GM12878 (cell line): ENCODE measurements at regions not wholly inside any gene's neighbourhood (a gene's known extent, or its start where the extent isn't known, plus 50 kb on each side); places are given as distances from the start of the nearest gene placed in this dataset.

ENCODE experiments used
- ATAC-seq: fragments of 200-7000 bp; cut with Tn5 transposase; 3 replicates; pipeline ENCODE4 v1.9.1; 2020; ENCODE audit warnings: mild to moderate bottlenecking, moderate library complexity
- BruUV-seq: library from RNA; stranded (reverse); fragments of 400-500 nt; replicated peaks from 2 replicates; lab custom pipeline; 2021; lab: Mats Ljungman, UMichigan
- CTCF ChIA-PET: fragments of 300-600 bp; sonication (Branson Sonifier 250); formaldehyde crosslinking; extraction: SDS; loops from one replicate; lab custom pipeline; 2021; ENCODE audit warnings: inconsistent platforms; lab: Yijun Ruan, JAX
- POLR2A ChIA-PET: fragments of 350-600 bp; formaldehyde crosslinking; extraction: SDS; loops from one replicate; lab custom pipeline; 2021; ENCODE audit warnings: inconsistent platforms; lab: Charles Lee
- RAD21 ChIA-PET: fragments of 300-600 bp; sonication (Branson Sonifier 250); formaldehyde crosslinking; loops from one replicate; lab custom pipeline; 2023; ENCODE audit warnings: antibody characterized with exemption; ENCODE audit not compliant: unreplicated experiment; lab: Charles Lee
- SMC1A ChIA-PET: fragments of 300-600 bp; sonication (Branson Sonifier 250); formaldehyde crosslinking; loops from one replicate; lab custom pipeline; 2023; ENCODE audit not compliant: unreplicated experiment, uncharacterized antibody; lab: Charles Lee
- DNase-seq: peaks from one replicate; pipeline ENCODE4 v3.0.0-alpha.2; 2011; ENCODE audit warnings: low read depth, low spot score
- FAIRE-seq: peaks from 3 replicates; lab custom pipeline; 2011; peaks lifted over from hg19 to GRCh38; lab: Jason Lieb, UNC
- H2AFZ ChIP-seq: 2 replicates; pipeline ENCODE4 v1.6.0; 2011; ENCODE audit warnings: low read depth, low read length, control low read depth; ENCODE audit not compliant: control insufficient read depth
- H3K27ac ChIP-seq: 2 replicates; pipeline ENCODE4 v1.5.1; 2011; ENCODE audit warnings: control low read depth; ENCODE audit not compliant: control insufficient read depth, insufficient read depth
- H3K27me3 ChIP-seq, 2 experiments: replicated peaks in 1 of 2; 2 replicates each; pipeline versions ENCODE4 v1.6.0 to v1.6.1; 2011; ENCODE audit warnings: low read length in 1 of 2; ENCODE audit not compliant: control insufficient read depth in 2 of 2, insufficient read depth in 2 of 2
- H3K36me3 ChIP-seq, 2 experiments: 2 replicates each; pipeline ENCODE4 v1.5.1; 2011; ENCODE audit warnings: low read length in 1 of 2; ENCODE audit not compliant: control insufficient read depth in 2 of 2, insufficient read depth in 2 of 2
- H3K4me1 ChIP-seq: 2 replicates; pipeline ENCODE4 v1.6.1; 2011; ENCODE audit warnings: mild to moderate bottlenecking, low read length, moderate library complexity, mixed read lengths; ENCODE audit not compliant: control insufficient read depth, insufficient read depth
- H3K4me2 ChIP-seq: 2 replicates; pipeline ENCODE4 v1.6.0; 2011; ENCODE audit warnings: control low read depth; ENCODE audit not compliant: control insufficient read depth, insufficient read depth
- H3K4me3 ChIP-seq: fragments of 200-600 bp; sonication (generic); 2 replicates; pipeline ENCODE4 v1.5.1; 2016
- H3K79me2 ChIP-seq: 2 replicates; pipeline ENCODE4 v1.6.0; 2011; ENCODE audit warnings: low read length; ENCODE audit not compliant: control insufficient read depth, insufficient read depth
- H3K9ac ChIP-seq: 2 replicates; pipeline ENCODE4 v1.8.0; 2011; ENCODE audit warnings: low read length, control low read depth, mixed read lengths; ENCODE audit not compliant: control insufficient read depth, insufficient read depth
- H3K9me3 ChIP-seq: replicated peaks from 3 replicates; pipeline ENCODE4 v1.5.1; 2011; ENCODE audit warnings: mild to moderate bottlenecking, low read length; ENCODE audit not compliant: control insufficient read depth, insufficient read depth
- H4K20me1 ChIP-seq: 2 replicates; pipeline ENCODE4 v1.6.0; 2011; ENCODE audit not compliant: control insufficient read depth, insufficient read depth
- BMI1 ChIP-seq: fragments of 450-650 bp; IDR thresholded peaks from 2 replicates; pipeline ENCODE4 v1.6.1; 2016; ENCODE audit warnings: mild to moderate bottlenecking, moderate library complexity, borderline replicate concordance
- CBFB ChIP-seq: IDR thresholded peaks from 2 replicates; pipeline ENCODE4 v1.6.1; 2016; ENCODE audit warnings: antibody characterized with exemption, low read depth
- CBX5 ChIP-seq: sonication (generic); IDR thresholded peaks from 2 replicates; pipeline ENCODE4 v1.6.1; 2016; ENCODE audit warnings: low read depth, moderate library complexity, mild to moderate bottlenecking, inconsistent platforms
- EP300 ChIP-seq, 2 experiments: fragments of 150-350 bp in 1 of 2; IDR thresholded peaks; 2 replicates each; pipeline ENCODE4 v1.6.1; 2011 to 2012; ENCODE audit warnings: low read depth in 2 of 2, low read length in 2 of 2, borderline replicate concordance in 1 of 2, improper control_type of control experiment in 1 of 2, inconsistent platforms in 1 of 2; ENCODE audit not compliant: control insufficient read depth in 1 of 2
- PAX5 ChIP-seq: IDR thresholded peaks from 2 replicates; pipeline ENCODE4 v1.6.1; 2011; ENCODE audit warnings: low read depth, low read length, borderline replicate concordance
- WGBS: methylation state at CpG from one replicate; pipeline ENCODE4 v1.1.6; 2016; ENCODE audit warnings: low lambda C conversion rate; ENCODE audit not compliant: insufficient replicate concordance, insufficient coverage; ENCODE audit errors: missing lambda C conversion rate; 5-methylcytosine and 5-hydroxymethylcytosine counted together
- in situ Hi-C: fragments of 300-500 bp; cut with MboI; formaldehyde crosslinking; loops from 9 replicates; pipeline ENCODE4 v1.14.3; 2018; ENCODE audit warnings: mixed read lengths
- intact Hi-C: fragments of 100-400 bp; cut with micrococcal nuclease; formaldehyde crosslinking; loops from one replicate; pipeline ENCODE4 v1.14.2; 2022; ENCODE audit not compliant: unreplicated experiment
- TF ChIP-seq, protein P1 (sequence below): fragments of 450-650 bp; IDR thresholded peaks from 2 replicates; pipeline ENCODE4 v1.6.1; 2017; ENCODE audit warnings: mild to moderate bottlenecking, moderate library complexity
- TF ChIP-seq, protein P2 (sequence below): fragments of 450-650 bp; IDR thresholded peaks from 2 replicates; pipeline ENCODE4 v1.6.1; 2017; ENCODE audit warnings: mild to moderate bottlenecking, moderate library complexity

DNA sequence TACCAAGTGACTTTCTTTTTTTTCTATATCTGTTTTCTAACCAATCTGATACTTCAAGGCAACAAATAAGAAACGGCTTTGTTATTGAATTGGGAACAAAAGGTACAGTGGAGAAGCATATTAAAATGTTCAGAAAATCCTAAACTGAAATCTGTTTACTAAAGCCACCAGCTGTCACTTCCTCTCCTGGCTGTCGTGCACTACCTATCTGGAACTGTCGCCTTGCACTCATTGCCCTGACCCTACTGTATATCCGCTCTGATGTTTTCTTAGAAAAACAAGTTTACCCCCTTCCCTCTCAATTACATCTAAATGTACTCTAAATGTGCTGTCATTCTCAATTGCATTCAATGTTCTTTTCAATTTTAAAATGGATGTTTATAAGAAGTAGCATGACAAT, 439.8 kb upstream of the ARRDC4 start:
- DNase-seq (no peak), FAIRE-seq (no peak), ATAC-seq (no peak)
- Histone ChIP-seq H4K20me1 (no peaks in the 10 kb centered on the region), H3K4me1 (no peaks in the 10 kb centered on the region), H3K9ac (no peak overlapping the region), H3K27me3 (no peaks in the 10 kb centered on the region), H3K36me3 (no peaks in the 10 kb centered on the region), H3K27ac (no peak overlapping the region), H3K9me3 (no peaks in the 10 kb centered on the region), H3K79me2 (no peaks in the 10 kb centered on the region), H3K4me2 (no peak overlapping the region), H3K4me3 (no peak overlapping the region), H2AFZ (no peak overlapping the region)
- TF ChIP-seq, protein P1, sequence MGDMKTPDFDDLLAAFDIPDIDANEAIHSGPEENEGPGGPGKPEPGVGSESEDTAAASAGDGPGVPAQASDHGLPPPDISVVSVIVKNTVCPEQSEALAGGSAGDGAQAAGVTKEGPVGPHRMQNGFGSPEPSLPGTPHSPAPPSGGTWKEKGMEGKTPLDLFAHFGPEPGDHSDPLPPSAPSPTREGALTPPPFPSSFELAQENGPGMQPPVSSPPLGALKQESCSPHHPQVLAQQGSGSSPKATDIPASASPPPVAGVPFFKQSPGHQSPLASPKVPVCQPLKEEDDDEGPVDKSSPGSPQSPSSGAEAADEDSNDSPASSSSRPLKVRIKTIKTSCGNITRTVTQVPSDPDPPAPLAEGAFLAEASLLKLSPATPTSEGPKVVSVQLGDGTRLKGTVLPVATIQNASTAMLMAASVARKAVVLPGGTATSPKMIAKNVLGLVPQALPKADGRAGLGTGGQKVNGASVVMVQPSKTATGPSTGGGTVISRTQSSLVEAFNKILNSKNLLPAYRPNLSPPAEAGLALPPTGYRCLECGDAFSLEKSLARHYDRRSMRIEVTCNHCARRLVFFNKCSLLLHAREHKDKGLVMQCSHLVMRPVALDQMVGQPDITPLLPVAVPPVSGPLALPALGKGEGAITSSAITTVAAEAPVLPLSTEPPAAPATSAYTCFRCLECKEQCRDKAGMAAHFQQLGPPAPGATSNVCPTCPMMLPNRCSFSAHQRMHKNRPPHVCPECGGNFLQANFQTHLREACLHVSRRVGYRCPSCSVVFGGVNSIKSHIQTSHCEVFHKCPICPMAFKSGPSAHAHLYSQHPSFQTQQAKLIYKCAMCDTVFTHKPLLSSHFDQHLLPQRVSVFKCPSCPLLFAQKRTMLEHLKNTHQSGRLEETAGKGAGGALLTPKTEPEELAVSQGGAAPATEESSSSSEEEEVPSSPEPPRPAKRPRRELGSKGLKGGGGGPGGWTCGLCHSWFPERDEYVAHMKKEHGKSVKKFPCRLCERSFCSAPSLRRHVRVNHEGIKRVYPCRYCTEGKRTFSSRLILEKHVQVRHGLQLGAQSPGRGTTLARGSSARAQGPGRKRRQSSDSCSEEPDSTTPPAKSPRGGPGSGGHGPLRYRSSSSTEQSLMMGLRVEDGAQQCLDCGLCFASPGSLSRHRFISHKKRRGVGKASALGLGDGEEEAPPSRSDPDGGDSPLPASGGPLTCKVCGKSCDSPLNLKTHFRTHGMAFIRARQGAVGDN, result no peak
- TF ChIP-seq PAX5 (no peak), EP300 (IDR thresholded peaks at IDR 0.05; ENCODE audit: borderline replicate concordance in 1 of 2, control insufficient read depth in 1 of 2, low read depth in 2 of 2, low read length in 2 of 2) (no peak), CBX5 (no peak), CBFB (no peak), BMI1 (no peak)
- TF ChIP-seq, protein P2, sequence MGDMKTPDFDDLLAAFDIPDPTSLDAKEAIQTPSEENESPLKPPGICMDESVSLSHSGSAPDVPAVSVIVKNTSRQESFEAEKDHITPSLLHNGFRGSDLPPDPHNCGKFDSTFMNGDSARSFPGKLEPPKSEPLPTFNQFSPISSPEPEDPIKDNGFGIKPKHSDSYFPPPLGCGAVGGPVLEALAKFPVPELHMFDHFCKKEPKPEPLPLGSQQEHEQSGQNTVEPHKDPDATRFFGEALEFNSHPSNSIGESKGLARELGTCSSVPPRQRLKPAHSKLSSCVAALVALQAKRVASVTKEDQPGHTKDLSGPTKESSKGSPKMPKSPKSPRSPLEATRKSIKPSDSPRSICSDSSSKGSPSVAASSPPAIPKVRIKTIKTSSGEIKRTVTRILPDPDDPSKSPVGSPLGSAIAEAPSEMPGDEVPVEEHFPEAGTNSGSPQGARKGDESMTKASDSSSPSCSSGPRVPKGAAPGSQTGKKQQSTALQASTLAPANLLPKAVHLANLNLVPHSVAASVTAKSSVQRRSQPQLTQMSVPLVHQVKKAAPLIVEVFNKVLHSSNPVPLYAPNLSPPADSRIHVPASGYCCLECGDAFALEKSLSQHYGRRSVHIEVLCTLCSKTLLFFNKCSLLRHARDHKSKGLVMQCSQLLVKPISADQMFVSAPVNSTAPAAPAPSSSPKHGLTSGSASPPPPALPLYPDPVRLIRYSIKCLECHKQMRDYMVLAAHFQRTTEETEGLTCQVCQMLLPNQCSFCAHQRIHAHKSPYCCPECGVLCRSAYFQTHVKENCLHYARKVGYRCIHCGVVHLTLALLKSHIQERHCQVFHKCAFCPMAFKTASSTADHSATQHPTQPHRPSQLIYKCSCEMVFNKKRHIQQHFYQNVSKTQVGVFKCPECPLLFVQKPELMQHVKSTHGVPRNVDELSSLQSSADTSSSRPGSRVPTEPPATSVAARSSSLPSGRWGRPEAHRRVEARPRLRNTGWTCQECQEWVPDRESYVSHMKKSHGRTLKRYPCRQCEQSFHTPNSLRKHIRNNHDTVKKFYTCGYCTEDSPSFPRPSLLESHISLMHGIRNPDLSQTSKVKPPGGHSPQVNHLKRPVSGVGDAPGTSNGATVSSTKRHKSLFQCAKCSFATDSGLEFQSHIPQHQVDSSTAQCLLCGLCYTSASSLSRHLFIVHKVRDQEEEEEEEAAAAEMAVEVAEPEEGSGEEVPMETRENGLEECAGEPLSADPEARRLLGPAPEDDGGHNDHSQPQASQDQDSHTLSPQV, result no peak
- ChIA-PET CTCF (no interaction called here), RAD21 (no interaction called here), POLR2A (no interaction called here), SMC1A (interaction anchor here (1.5 kb wide), 1 partner anchor 14 kb away, joined by 4 read pairs; no protein-coding TSS in a partner anchor)
- BruUV-seq, result no TSS peak
- in situ Hi-C loops, result no loop called here
- WGBS, result 44% methylated on average over 4 of the region's 4 CpGs
- intact Hi-C loops, result no loop called here
